IMR-90 (cell line): ENCODE measurements at regions not wholly inside any gene's neighbourhood (a gene's known extent, or its start where the extent isn't known, plus 50 kb on each side); places are given as distances from the start of the nearest gene placed in this dataset.

Experiments used
- ATAC-seq: fragments of 200-7000 bp; cut with Tn5 transposase; 2 replicates; pipeline ENCODE4 v1.9.1; 2020; ENCODE audit warnings: low read depth, mild to moderate bottlenecking, moderate library complexity
- BruUV-seq: library from RNA; stranded (reverse); fragments of 400-500 nt; replicated peaks from 2 replicates; lab custom pipeline; 2021; lab: Mats Ljungman, UMichigan
- CTCF ChIA-PET: fragments of 300-600 bp; formaldehyde crosslinking; extraction: SDS; loops from one replicate; lab custom pipeline; 2021; ENCODE audit warnings: antibody characterized with exemption; lab: Yijun Ruan, JAX
- POLR2A ChIA-PET: fragments of 300-600 bp; sonication (Branson Sonifier 250); formaldehyde crosslinking; loops from one replicate; lab custom pipeline; 2022; ENCODE audit warnings: antibody characterized with exemption; ENCODE audit not compliant: unreplicated experiment; lab: Charles Lee
- DNase-seq: peaks from one replicate; pipeline ENCODE4 v3.0.0; 2013
- H2AFZ ChIP-seq: replicated peaks from 2 replicates; pipeline ENCODE3; 2013; ENCODE audit warnings: low read length, mild to moderate bottlenecking; ENCODE audit not compliant: poor library complexity
- H2AK5ac ChIP-seq: 2 replicates; pipeline ENCODE4 v1.6.1; 2013; ENCODE audit warnings: low read depth, low read length, inconsistent platforms
- H2AK9ac ChIP-seq: replicated peaks from 2 replicates; pipeline ENCODE3; 2013; ENCODE audit warnings: mild to moderate bottlenecking, low read depth, low read length, moderate library complexity; ENCODE audit not compliant: poor library complexity
- H2BK120ac ChIP-seq: 2 replicates; pipeline ENCODE4 v1.6.1; 2013; ENCODE audit warnings: low read depth, low read length, inconsistent platforms
- H2BK15ac ChIP-seq: 3 replicates; pipeline ENCODE4 v1.6.1; 2013; ENCODE audit warnings: low read depth, low read length, inconsistent platforms
- H2BK20ac ChIP-seq: 2 replicates; pipeline ENCODE4 v1.6.1; 2013; ENCODE audit warnings: low read depth, mild to moderate bottlenecking, inconsistent platforms, low read length, moderate library complexity
- H2BK5ac ChIP-seq: 2 replicates; pipeline ENCODE4 v1.6.1; 2013; ENCODE audit warnings: mild to moderate bottlenecking, low read depth, low read length, inconsistent platforms; ENCODE audit not compliant: poor library complexity, severe bottlenecking
- H3K14ac ChIP-seq: replicated peaks from 2 replicates; pipeline ENCODE4 v1.6.1; 2013; ENCODE audit warnings: low read depth, low read length, inconsistent platforms
- H3K18ac ChIP-seq: 2 replicates; pipeline ENCODE4 v1.6.1; 2013; ENCODE audit warnings: low read depth, low read length, control low read depth
- H3K23ac ChIP-seq: 2 replicates; pipeline ENCODE4 v1.6.1; 2013; ENCODE audit warnings: low read depth, low read length, inconsistent platforms
- H3K27ac ChIP-seq: 2 replicates; pipeline ENCODE4 v1.5.1; 2013; ENCODE audit warnings: mild to moderate bottlenecking, control low read depth, low read length; ENCODE audit not compliant: insufficient read depth
- H3K27me3 ChIP-seq: 2 replicates; pipeline ENCODE4 v1.6.1; 2013; ENCODE audit warnings: low read length; ENCODE audit not compliant: control insufficient read depth, insufficient read depth
- H3K36me3 ChIP-seq: 2 replicates; pipeline ENCODE4 v1.6.1; 2013; ENCODE audit warnings: low read length, mixed read lengths; ENCODE audit not compliant: control insufficient read depth, insufficient read depth
- H3K4ac ChIP-seq: 2 replicates; pipeline ENCODE4 v1.6.1; 2013; ENCODE audit warnings: low read depth, low read length, inconsistent platforms
- H3K4me1 ChIP-seq: 2 replicates; pipeline ENCODE4 v1.6.1; 2013; ENCODE audit warnings: low read length, mixed read lengths; ENCODE audit not compliant: control insufficient read depth, insufficient read depth
- H3K4me2 ChIP-seq: 2 replicates; pipeline ENCODE4 v1.6.1; 2013; ENCODE audit warnings: low read depth, mild to moderate bottlenecking, control low read depth, low read length, moderate library complexity
- H3K4me3 ChIP-seq: 2 replicates; pipeline ENCODE4 v1.5.1; 2013; ENCODE audit warnings: low read depth, mild to moderate bottlenecking, control low read depth, low read length, moderate library complexity; ENCODE audit not compliant: insufficient read depth
- H3K56ac ChIP-seq: 2 replicates; pipeline ENCODE4 v1.6.1; 2013; ENCODE audit warnings: low read length, inconsistent platforms; ENCODE audit not compliant: insufficient read depth; ENCODE audit errors: extremely low read depth
- H3K79me1 ChIP-seq, 2 experiments: 2 replicates each; pipeline ENCODE4 v1.6.1; 2013; ENCODE audit warnings: low read length in 2 of 2, inconsistent platforms in 1 of 2, low read depth in 1 of 2
- H3K9ac ChIP-seq: 2 replicates; pipeline ENCODE4 v1.6.1; 2013; ENCODE audit warnings: low read depth, low read length, control low read depth
- H3K9me1 ChIP-seq: 2 replicates; pipeline ENCODE4 v1.6.1; 2013; ENCODE audit warnings: low read length, inconsistent platforms; ENCODE audit not compliant: insufficient read depth
- H3K9me3 ChIP-seq: 2 replicates; pipeline ENCODE4 v1.6.1; 2013; ENCODE audit warnings: low read length; ENCODE audit not compliant: control insufficient read depth, insufficient read depth
- H4K20me1 ChIP-seq: 2 replicates; pipeline ENCODE4 v1.6.1; 2013; ENCODE audit warnings: low read length, inconsistent platforms; ENCODE audit not compliant: insufficient read depth
- H4K5ac ChIP-seq: 2 replicates; pipeline ENCODE4 v1.6.1; 2013; ENCODE audit warnings: mild to moderate bottlenecking, low read depth, low read length, control low read depth
- H4K8ac ChIP-seq, 2 experiments: 2 replicates each; pipeline ENCODE4 v1.6.1; 2013; ENCODE audit warnings: low read depth in 2 of 2, low read length in 2 of 2, control low read depth in 1 of 2, inconsistent platforms in 1 of 2
- H4K91ac ChIP-seq: 2 replicates; pipeline ENCODE4 v1.6.1; 2013; ENCODE audit warnings: low read depth, low read length, inconsistent platforms; ENCODE audit not compliant: insufficient read depth
- MAFK ChIP-seq: IDR thresholded peaks from 2 replicates; pipeline ENCODE4 v1.6.1; 2012; ENCODE audit warnings: low read depth, low read length, improper control_type of control experiment
- RFX5 ChIP-seq: IDR thresholded peaks from 2 replicates; pipeline ENCODE4 v1.8.0; 2012; ENCODE audit warnings: low read depth, mild to moderate bottlenecking, low read length, moderate library complexity
- SMC3 ChIP-seq: fragments of 150-350 bp; IDR thresholded peaks from 2 replicates; pipeline ENCODE4 v1.6.1; 2016; ENCODE audit warnings: low read depth, mild to moderate bottlenecking, antibody characterized with exemption, low read length, moderate library complexity
- WGBS, 2 experiments: methylation state at CpG; one replicate each; pipeline versions ENCODE4 v1.1.5 to v1.1.7; 2013; ENCODE audit warnings: missing lambda C conversion rate in 2 of 2; ENCODE audit not compliant: insufficient read length in 1 of 2; ENCODE audit errors: extremely low coverage in 2 of 2; 5-methylcytosine and 5-hydroxymethylcytosine counted together
- dilution Hi-C: fragments of 300-500 bp; cut with HindIII; formaldehyde crosslinking; loops from one replicate; pipeline ENCODE4 v1.14.3; 2018; ENCODE audit warnings: low sequenced_read_pairs; ENCODE audit not compliant: unreplicated experiment
- in situ Hi-C: fragments of 300-500 bp; cut with MboI; formaldehyde crosslinking; loops from 3 replicates; pipeline ENCODE4 v1.14.3; 2019; ENCODE audit warnings: low sequenced_read_pairs, inconsistent platforms, mixed read lengths
- intact Hi-C: fragments of 100-400 bp; cut with micrococcal nuclease; formaldehyde crosslinking; loops from 2 replicates; pipeline ENCODE4 v1.10.0; 2022

GRCh38 chr10:117936141-117936540 is 110.6 kb downstream of the RAB11FIP2 start:
- H3K36me3 ChIP-seq = no peaks in the 10 kb centered on the region
- dilution Hi-C loops (no loop called here), in situ Hi-C loops (no loop called here), intact Hi-C loops (no loop called here)
- ATAC-seq = peak; percentile 27
- no peak overlapping the region for H2BK120ac ChIP-seq
- POLR2A ChIA-PET = no interaction called here
- H2BK20ac ChIP-seq = no peak overlapping the region
- H4K20me1 ChIP-seq = no peaks in the 10 kb centered on the region
- no peak overlapping the region for H2BK5ac ChIP-seq
- peak overlapping the region; percentile 37 for H2AFZ ChIP-seq
- no peak overlapping the region for H4K8ac ChIP-seq
- CTCF ChIA-PET = no interaction called here
- no peak overlapping the region for H3K23ac ChIP-seq
- no peak overlapping the region for H3K14ac ChIP-seq
- H3K79me1 ChIP-seq = no peaks in the 10 kb centered on the region
- no peak overlapping the region for H2BK15ac ChIP-seq
- H2AK9ac ChIP-seq = peak overlapping the region; percentile 35
- H3K4ac ChIP-seq = no peak overlapping the region
- no peak overlapping the region for H2AK5ac ChIP-seq
- H3K9ac ChIP-seq = no peak overlapping the region
- H3K4me1 ChIP-seq = no peaks in the 10 kb centered on the region
- TF ChIP-seq RFX5 (no peak), SMC3 (no peak), MAFK (no peak)
- H3K4me2 ChIP-seq = no peak overlapping the region
- H4K5ac ChIP-seq = no peak overlapping the region
- H3K27me3 ChIP-seq = no peaks in the 10 kb centered on the region
- H3K4me3 ChIP-seq = no peak overlapping the region
- no peak overlapping the region for H4K91ac ChIP-seq
- H3K9me1 ChIP-seq = no peaks in the 10 kb centered on the region
- H3K18ac ChIP-seq = no peak overlapping the region
- no peak overlapping the region for H3K56ac ChIP-seq
- H3K9me3 ChIP-seq = peaks cover 6% of the 10 kb centered on the region; the same call in 1 of the 2 replicates
- no peak overlapping the region for H3K27ac ChIP-seq
- WGBS, 2 experiments = 65% methylated on average over 3 of the region's 9 CpGs; no CpG with 5 or more reads in 1 of the 2 experiments
- no TSS peak for BruUV-seq
- DNase-seq = peak; percentile 25
